K562 (cell line): ENCODE measurements at regions not wholly inside any gene's neighbourhood (a gene's known extent, or its start where the extent isn't known, plus 50 kb on each side); places are given as distances from the start of the nearest gene placed in this dataset.

Experiments
- ATF2 ChIP-seq: sonication (generic); formaldehyde crosslinking; IDR thresholded peaks from 2 replicates; pipeline ENCODE4 v1.8.1; 2022; ENCODE audit warnings: missing genetic modification reagents
- ATF4 ChIP-seq: fragments of 450-650 bp; formaldehyde crosslinking; IDR thresholded peaks from 2 replicates; pipeline ENCODE4 v1.4.0; 2022; ENCODE audit warnings: mild to moderate bottlenecking, moderate library complexity
- BCLAF1 ChIP-seq, 2 experiments: fragments of 450-650 bp in 1 of 2; IDR thresholded peaks; 2 replicates each; pipeline ENCODE4 v1.6.1; 2011 to 2017; ENCODE audit warnings: low read depth in 2 of 2, antibody characterized with exemption in 1 of 2, borderline replicate concordance in 1 of 2, low read length in 1 of 2, mild to moderate bottlenecking in 1 of 2, mixed read lengths in 1 of 2; ENCODE audit not compliant: control insufficient read depth in 1 of 2
- CEBPB ChIP-seq: fragments of 450-650 bp; IDR thresholded peaks from 2 replicates; pipeline ENCODE4 v1.6.1; 2016; ENCODE audit warnings: missing genetic modification characterization, missing compliant biosample characterization
- HDGF ChIP-seq: fragments of 450-650 bp; IDR thresholded peaks from 2 replicates; pipeline ENCODE4 v1.6.1; 2016
- HIVEP1 ChIP-seq: fragments of 250-450 bp; sonication (Bioruptor Pico); IDR thresholded peaks from 2 replicates; pipeline ENCODE4 v1.4.0; 2020; ENCODE audit warnings: mild to moderate bottlenecking
- MLLT1 ChIP-seq, 2 experiments: fragments of 450-650 bp; IDR thresholded peaks; 2 replicates each; pipeline ENCODE4 v1.6.1; 2016
- NR2C1 ChIP-seq, 2 experiments: fragments of 450-650 bp; IDR thresholded peaks; 2 replicates each; pipeline ENCODE4 v1.6.1; 2017; ENCODE audit warnings: mild to moderate bottlenecking in 2 of 2, antibody characterized with exemption in 1 of 2, inconsistent platforms in 1 of 2, missing compliant biosample characterization in 1 of 2, missing genetic modification characterization in 1 of 2
- PHF8 ChIP-seq: fragments of 200-600 bp; sonication (generic); IDR thresholded peaks from 2 replicates; pipeline ENCODE4 v1.6.1; 2012; ENCODE audit warnings: mixed run types, mild to moderate bottlenecking, inconsistent platforms, low read length, moderate library complexity, borderline replicate concordance
- POLR2H ChIP-seq: IDR thresholded peaks from 2 replicates; pipeline ENCODE4 v1.6.1; 2016; ENCODE audit warnings: missing genetic modification characterization, low read depth, mild to moderate bottlenecking, control low read depth, missing compliant biosample characterization, moderate library complexity
- RAD21 ChIP-seq, 2 experiments: fragments of 250-450 bp in 1 of 2; fragments of 450-650 bp in 1 of 2; sonication (Bioruptor Pico) in 1 of 2; formaldehyde crosslinking in 1 of 2; IDR thresholded peaks in 1 of 2; conservative IDR thresholded peaks in 1 of 2; 2 replicates each; pipeline versions ENCODE4 v1.4.0 to v1.8.0; 2020 to 2022; ENCODE audit warnings: mild to moderate bottlenecking in 2 of 2, moderate library complexity in 1 of 2
- RNF2 ChIP-seq: sonication (generic); IDR thresholded peaks from 2 replicates; pipeline ENCODE4 v1.6.1; 2016
- SETDB1 ChIP-seq: IDR thresholded peaks from one replicate; pipeline ENCODE4 v1.6.1; 2012; ENCODE audit warnings: low read length, control low read depth, inconsistent platforms
- STAT6 ChIP-seq: sonication (generic); formaldehyde crosslinking; IDR thresholded peaks from 2 replicates; pipeline ENCODE4 v1.8.1; 2023; ENCODE audit warnings: mild to moderate bottlenecking, missing genetic modification reagents
- TEAD2 ChIP-seq: fragments of 450-650 bp; IDR thresholded peaks from 2 replicates; pipeline ENCODE4 v1.6.1; 2016; ENCODE audit warnings: missing genetic modification characterization, control low read depth, missing compliant biosample characterization
- ZFP30 ChIP-seq: fragments of 250-450 bp; sonication (Bioruptor Pico); IDR thresholded peaks from 2 replicates; pipeline ENCODE4 v1.8.0; 2022; ENCODE audit warnings: moderate library complexity, mild to moderate bottlenecking, inconsistent platforms, borderline replicate concordance
- ZNF175 ChIP-seq: fragments of 200-800 bp; sonication (Bioruptor generic); IDR thresholded peaks from 2 replicates; pipeline ENCODE4 v1.6.1; 2016; ENCODE audit warnings: low read depth, mild to moderate bottlenecking, missing genetic modification characterization, missing compliant biosample characterization
- ZNF316 ChIP-seq: fragments of 450-650 bp; IDR thresholded peaks from 2 replicates; pipeline ENCODE4 v1.6.1; 2016

- TF ChIP-seq MLLT1 (IDR thresholded peaks at IDR 0.05) (peak in 1 of 2 experiments; percentile 60; a peak in 2 of 4 replicates), POLR2H (no peak), TEAD2 (no peak), ZNF175 (CRISPR knock-in tag) (peak; percentile 92), HDGF (no peak), ZNF316 (no peak), BCLAF1 (IDR thresholded peaks at IDR 0.05; ENCODE audit: borderline replicate concordance in 1 of 2, control insufficient read depth in 1 of 2, low read depth in 2 of 2, low read length in 1 of 2) (no peak), ATF4 (CRISPR knock-in tag) (no peak; the same call in 1 of the 2 replicates), SETDB1 (no peak), HIVEP1 (CRISPR knock-in tag) (no peak), ATF2 (CRISPR knock-in tag) (no peak), CEBPB (peak; percentile 76), PHF8 (no peak), RAD21 (CRISPR knock-in tag; conservative IDR thresholded peaks at IDR 0.05 in 1 of 2, IDR thresholded peaks at IDR 0.05 in 1 of 2) (peak; percentile 20 to 46; a peak in 2 of 4 replicates), ZFP30 (CRISPR knock-in tag) (no peak), RNF2 (peak; percentile 95), STAT6 (CRISPR knock-in tag) (peak; percentile 57; the same call in 1 of the 2 replicates), NR2C1 (IDR thresholded peaks at IDR 0.05) (peak; percentile 40; the same call in 1 of the 2 replicates), NR2C1 (tag; IDR thresholded peaks at IDR 0.05) (no peak; the same call in none of the 2 replicates)
These were observed 57.2 kb upstream of the RUNX1 start (continued) for GRCh38 chr21:35106246-35106835.
